IPS DF 6.9 (cell line): ENCODE measurements at regions not wholly inside any gene's neighbourhood (a gene's known extent, or its start where the extent isn't known, plus 50 kb on each side); places are given as distances from the start of the nearest gene placed in this dataset.

Experiments used
- DNase-seq: peaks from one replicate; pipeline ENCODE4 v3.0.0-alpha.2; 2013; ENCODE audit warnings: low read depth, low spot score
- H3K27ac ChIP-seq: one replicate; pipeline ENCODE4 v1.5.1; 2013; ENCODE audit warnings: low read length, control low read depth
- H3K27me3 ChIP-seq: 2 replicates; pipeline ENCODE4 v1.6.1; 2013; ENCODE audit warnings: mild to moderate bottlenecking, low read length; ENCODE audit not compliant: control insufficient read depth, insufficient read depth
- H3K36me3 ChIP-seq: 2 replicates; pipeline ENCODE4 v1.6.1; 2013; ENCODE audit warnings: low read length; ENCODE audit not compliant: control insufficient read depth, insufficient read depth
- H3K4me1 ChIP-seq: 2 replicates; pipeline ENCODE4 v1.6.1; 2013; ENCODE audit warnings: low read length; ENCODE audit not compliant: control insufficient read depth, insufficient read depth
- H3K4me3 ChIP-seq: 2 replicates; pipeline ENCODE4 v1.5.1; 2013; ENCODE audit warnings: mild to moderate bottlenecking, low read length
- H3K9me3 ChIP-seq: 2 replicates; pipeline ENCODE4 v1.6.1; 2013; ENCODE audit warnings: low read length, inconsistent platforms; ENCODE audit not compliant: control insufficient read depth, insufficient read depth
- WGBS: extraction: QIAGEN DNeasy Blood & Tissue Kit; methylation state at CpG from one replicate; pipeline ENCODE4 v1.1.7; 2013; ENCODE audit warnings: mixed read lengths, missing lambda C conversion rate; ENCODE audit not compliant: insufficient read length, insufficient coverage; 5-methylcytosine and 5-hydroxymethylcytosine counted together

DNA sequence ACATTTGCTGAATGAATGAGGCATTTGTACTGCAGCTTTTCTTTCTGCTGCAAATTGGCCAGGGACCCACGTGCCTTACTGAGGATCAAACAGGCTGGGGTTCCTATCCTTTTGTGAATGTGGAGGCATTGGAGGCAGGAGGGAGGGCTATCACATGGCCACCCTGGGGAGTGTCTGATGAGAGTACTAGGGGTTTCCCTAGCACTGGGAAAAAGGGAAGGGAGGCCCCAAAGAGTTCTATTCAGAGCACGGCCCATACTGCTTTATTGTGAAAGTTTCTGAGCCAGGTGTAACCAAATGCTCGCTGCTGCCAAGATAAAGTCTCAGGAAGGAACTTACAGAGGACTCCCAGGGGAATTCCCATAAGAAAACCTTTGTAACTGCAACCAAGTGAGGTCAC lies 78.4 kb upstream of the ANO1 start:
- Histone ChIP-seq H3K4me1 (peaks cover 2% of the 10 kb centered on the region; the same call in 1 of the 2 replicates), H3K27me3 (peaks cover 9% of the 10 kb centered on the region; the same call in 1 of the 2 replicates), H3K9me3 (no peaks in the 10 kb centered on the region), H3K27ac (no peak overlapping the region), H3K4me3 (no peak overlapping the region), H3K36me3 (no peaks in the 10 kb centered on the region)
- no CpG with 5 or more reads among the region's 3 CpGs for WGBS
- DNase-seq, result peak; percentile 11

DNA sequence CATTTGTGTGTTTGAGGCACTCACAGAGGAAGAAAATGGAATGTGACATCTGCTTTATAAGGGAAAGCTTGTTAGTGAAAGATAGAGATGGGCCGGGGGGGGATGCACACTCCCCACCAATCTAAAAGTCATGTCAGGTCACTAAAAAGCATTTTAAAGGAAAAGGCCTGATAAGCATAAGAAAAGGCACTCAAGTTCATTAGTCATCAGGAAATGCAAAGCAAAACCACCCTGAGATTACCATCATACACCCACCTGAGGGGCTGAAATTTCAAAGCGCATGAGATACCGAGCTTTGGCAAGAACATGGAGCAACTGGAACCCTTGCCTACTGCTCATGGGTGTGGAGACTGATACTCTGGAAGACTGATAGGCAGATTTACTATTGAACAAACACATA lies 77.9 kb upstream of the ANO1 start:
- peaks cover 2% of the 10 kb centered on the region; the same call in 1 of the 2 replicates for H3K4me1 ChIP-seq
- no peak overlapping the region for H3K27ac ChIP-seq
- no peaks in the 10 kb centered on the region for H3K9me3 ChIP-seq
- H3K4me3 ChIP-seq, result no peak overlapping the region
- peaks cover 10% of the 10 kb centered on the region; the same call in 1 of the 2 replicates for H3K27me3 ChIP-seq
- no peaks in the 10 kb centered on the region for H3K36me3 ChIP-seq
- WGBS, result no CpG with 5 or more reads among the region's 3 CpGs
- DNase-seq, result no peak

- Histone ChIP-seq H3K27me3 (peaks cover 10% of the 10 kb centered on the region; the same call in 1 of the 2 replicates), H3K9me3 (no peaks in the 10 kb centered on the region), H3K36me3 (no peaks in the 10 kb centered on the region), H3K27ac (no peak overlapping the region), H3K4me1 (peaks cover 2% of the 10 kb centered on the region; the same call in 1 of the 2 replicates), H3K4me3 (no peak overlapping the region)
- WGBS, result no CpG with 5 or more reads among the region's 6 CpGs
- DNase-seq, result no peak
These were observed 76.9 kb upstream of the ANO1 start for GRCh38 chr11:70001246-70001645.

DNA sequence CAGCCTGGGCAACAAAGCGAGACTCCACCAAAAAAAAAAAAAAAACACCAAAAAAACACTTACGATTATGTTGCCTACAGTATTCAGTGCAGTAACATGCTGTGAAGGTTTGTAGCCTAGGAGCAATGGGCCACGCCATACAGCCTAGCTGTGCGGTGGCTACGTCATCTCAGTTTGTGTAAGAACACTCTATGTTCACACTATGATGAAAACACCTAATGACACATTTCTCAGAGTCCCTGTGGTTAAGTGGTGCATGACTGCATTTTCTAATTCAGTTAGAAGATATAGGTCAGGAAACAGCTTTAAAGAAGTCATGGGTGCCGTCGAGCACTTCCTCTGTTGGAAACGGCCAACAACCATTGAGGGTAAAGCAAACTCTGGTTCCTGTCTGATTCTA lies 75.7 kb upstream of the ANO1 start:
- DNase-seq, result no peak
- no CpG with 5 or more reads among the region's 8 CpGs for WGBS
- Histone ChIP-seq H3K4me3 (no peak overlapping the region), H3K4me1 (peaks cover 2% of the 10 kb centered on the region; the same call in 1 of the 2 replicates), H3K9me3 (no peaks in the 10 kb centered on the region), H3K36me3 (no peaks in the 10 kb centered on the region), H3K27ac (no peak overlapping the region), H3K27me3 (peaks cover 8% of the 10 kb centered on the region; the same call in 1 of the 2 replicates)

DNA sequence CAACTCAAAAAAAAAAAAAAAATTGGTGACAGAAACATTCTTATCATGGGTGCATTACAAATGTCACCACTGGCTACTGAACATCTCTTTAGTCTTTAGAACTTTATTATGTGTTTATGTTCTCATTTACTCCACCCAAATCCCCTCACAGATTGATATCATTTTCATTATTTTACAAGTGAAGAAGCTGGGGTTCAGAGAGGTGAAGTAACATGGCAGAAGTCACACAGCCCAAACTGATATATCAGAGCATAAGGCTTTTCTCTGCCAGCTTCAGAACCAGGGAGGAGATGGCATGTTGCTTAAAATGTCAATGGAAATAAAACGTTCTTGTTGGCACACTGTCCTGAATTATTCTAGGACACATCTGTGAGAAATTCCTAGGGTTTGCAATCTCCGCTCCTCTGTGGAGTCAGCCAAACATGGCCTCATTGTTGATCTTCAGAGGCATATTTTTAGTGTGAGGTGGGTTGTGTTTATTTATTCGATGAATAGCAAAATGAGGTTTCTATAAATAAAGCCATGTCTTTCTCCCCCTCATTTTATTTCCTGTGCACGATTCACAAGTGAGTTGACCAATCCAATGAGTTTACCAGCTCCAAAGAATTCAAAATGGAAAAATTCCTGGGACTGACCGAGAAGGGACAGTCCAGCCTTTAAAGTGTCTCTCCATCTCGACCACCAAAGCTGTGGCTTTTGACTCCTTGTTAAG lies 72.9 kb upstream of the ANO1 start:
- no peak overlapping the region for H3K4me3 ChIP-seq
- no peak overlapping the region for H3K27ac ChIP-seq
- H3K9me3 ChIP-seq, result no peaks in the 10 kb centered on the region
- no peak for DNase-seq
- no peaks in the 10 kb centered on the region for H3K36me3 ChIP-seq
- no peaks in the 10 kb centered on the region for H3K4me1 ChIP-seq
- peaks cover 8% of the 10 kb centered on the region; the same call in 1 of the 2 replicates for H3K27me3 ChIP-seq
- no CpG with 5 or more reads among the region's 6 CpGs for WGBS

DNA sequence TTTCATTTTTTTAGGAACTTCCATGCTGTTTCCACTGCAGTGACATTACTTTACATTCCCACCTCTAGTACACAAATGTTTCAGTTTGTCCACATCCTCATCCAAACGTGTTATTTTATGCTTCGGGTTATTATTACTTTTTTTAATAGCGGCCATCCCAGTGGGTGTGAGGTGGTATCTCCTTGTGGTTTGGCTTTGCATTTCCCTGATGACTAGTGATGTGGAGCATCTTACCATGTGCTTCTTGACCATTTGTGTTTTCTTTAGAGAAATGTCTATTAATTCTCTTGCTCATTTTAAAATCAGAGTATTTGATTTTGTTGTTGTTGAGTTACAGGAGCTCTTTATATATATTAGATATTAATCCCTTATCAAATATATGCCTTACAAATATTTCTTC lies 70.3 kb upstream of the ANO1 start:
- Histone ChIP-seq H3K9me3 (no peaks in the 10 kb centered on the region), H3K36me3 (no peaks in the 10 kb centered on the region), H3K27me3 (peaks cover 1% of the 10 kb centered on the region; the same call in 1 of the 2 replicates), H3K4me1 (no peaks in the 10 kb centered on the region), H3K27ac (no peak overlapping the region), H3K4me3 (no peak overlapping the region)
- no CpG with 5 or more reads among the region's 3 CpGs for WGBS
- DNase-seq, result no peak

DNA sequence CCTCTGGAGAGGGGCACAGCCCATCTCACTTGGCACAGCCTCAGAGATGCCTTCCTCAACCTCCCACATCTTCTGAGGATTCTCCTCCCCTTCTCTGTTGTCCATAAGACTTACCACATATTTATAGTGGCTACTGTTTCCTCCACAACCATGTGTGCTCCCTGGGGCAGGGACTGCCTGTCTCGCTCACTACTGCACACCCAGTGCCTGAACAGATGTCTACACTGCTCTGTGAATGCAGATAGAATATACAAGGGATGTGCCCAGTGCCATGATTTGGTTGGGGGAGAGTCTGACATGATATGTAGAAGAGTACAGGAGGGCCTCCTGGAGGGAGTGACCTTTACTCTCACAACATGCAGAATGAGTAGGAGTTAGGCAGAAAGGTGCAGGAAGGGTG lies 67.3 kb upstream of the ANO1 start:
- no peaks in the 10 kb centered on the region for H3K9me3 ChIP-seq
- H3K27me3 ChIP-seq, result no peaks in the 10 kb centered on the region
- no peaks in the 10 kb centered on the region for H3K36me3 ChIP-seq
- DNase-seq, result no peak
- H3K4me3 ChIP-seq, result no peak overlapping the region
- H3K27ac ChIP-seq, result no peak overlapping the region
- no peaks in the 10 kb centered on the region for H3K4me1 ChIP-seq
- WGBS, result no CpG with 5 or more reads among the region's 1 CpG

DNA sequence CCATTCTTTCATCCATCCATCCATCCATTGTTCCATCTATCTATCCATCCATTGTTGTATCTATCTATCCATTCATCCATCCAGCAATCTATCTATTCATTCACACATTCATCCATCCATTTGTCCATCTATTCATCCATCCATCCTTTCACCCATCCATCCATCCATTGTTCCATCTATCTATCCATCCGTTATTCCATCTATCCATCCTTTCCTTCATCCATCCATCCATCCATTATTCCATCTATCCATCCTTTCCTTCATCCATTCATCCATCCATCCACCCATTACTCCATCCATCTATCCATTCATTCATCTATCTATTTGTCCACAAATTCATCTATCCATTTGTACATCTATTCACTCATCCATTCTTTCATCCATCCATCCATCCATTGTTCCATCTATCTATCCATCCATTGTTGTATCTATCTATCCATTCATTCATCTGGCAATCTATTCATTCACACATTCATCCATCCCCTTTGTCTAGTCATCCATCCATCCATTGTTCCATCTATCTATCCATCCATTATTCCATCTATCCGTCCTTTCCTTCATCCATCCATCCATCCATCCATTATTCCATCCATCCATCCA lies 65.9 kb upstream of the ANO1 start:
- no peak for DNase-seq
- no peak overlapping the region for H3K4me3 ChIP-seq
- H3K36me3 ChIP-seq, result no peaks in the 10 kb centered on the region
- H3K4me1 ChIP-seq, result no peaks in the 10 kb centered on the region
- WGBS, result 100% methylated on average over 2 of the region's 2 CpGs
- no peaks in the 10 kb centered on the region for H3K9me3 ChIP-seq
- no peak overlapping the region for H3K27ac ChIP-seq
- H3K27me3 ChIP-seq, result no peaks in the 10 kb centered on the region

DNA sequence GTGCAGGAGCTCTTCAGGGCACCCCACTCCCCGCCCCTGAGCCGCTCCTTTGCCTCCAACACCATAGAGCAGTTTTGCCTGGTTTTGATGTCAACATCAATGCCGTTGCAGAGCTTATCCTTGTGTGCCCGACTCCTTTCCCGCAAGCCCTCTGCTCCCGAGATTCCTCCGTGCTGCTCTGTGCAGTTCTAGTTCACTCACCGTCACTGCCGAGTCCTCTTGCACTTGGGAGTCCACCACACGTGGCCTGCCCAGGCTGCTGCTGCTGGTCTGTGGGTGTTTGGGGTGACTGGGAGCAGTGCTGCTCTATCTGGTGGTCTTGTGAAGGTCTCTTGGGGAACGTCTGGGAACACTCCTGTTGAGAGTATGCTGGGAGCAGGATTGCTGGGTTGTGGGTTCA lies 63.8 kb upstream of the ANO1 start:
- no peak overlapping the region for H3K27ac ChIP-seq
- no peaks in the 10 kb centered on the region for H3K4me1 ChIP-seq
- H3K9me3 ChIP-seq, result no peaks in the 10 kb centered on the region
- no peaks in the 10 kb centered on the region for H3K27me3 ChIP-seq
- H3K36me3 ChIP-seq, result no peaks in the 10 kb centered on the region
- no CpG with 5 or more reads among the region's 11 CpGs for WGBS
- no peak overlapping the region for H3K4me3 ChIP-seq
- no peak for DNase-seq

GRCh38 chr11:70016666-70017367 lies 61.3 kb upstream of the ANO1 start:
- no CpG with 5 or more reads among the region's 14 CpGs for WGBS
- no peak for DNase-seq
- Histone ChIP-seq H3K27ac (no peak overlapping the region), H3K4me1 (no peaks in the 10 kb centered on the region), H3K9me3 (no peaks in the 10 kb centered on the region), H3K27me3 (no peaks in the 10 kb centered on the region), H3K4me3 (no peak overlapping the region), H3K36me3 (no peaks in the 10 kb centered on the region)
